CD4-positive, alpha-beta T cell (primary cell): ENCODE measurements at regions not wholly inside any gene's neighbourhood (a gene's known extent, or its start where the extent isn't known, plus 50 kb on each side); places are given as distances from the start of the nearest gene placed in this dataset.

ENCODE experiments used
- ATAC-seq: fragments of 200-7000 bp; cut with Tn5 transposase; one replicate; pipeline ENCODE4 v1.10.0; 2022; ENCODE audit warnings: mild to moderate bottlenecking; ENCODE audit not compliant: poor library complexity
- CTCF ChIA-PET: fragments of 350-600 bp; sonication (Branson Sonifier 250); formaldehyde crosslinking; loops from one replicate; lab custom pipeline; 2021; ENCODE audit warnings: antibody characterized with exemption, inconsistent platforms; lab: Charles Lee
- POLR2A ChIA-PET: fragments of 350-600 bp; sonication (Branson Sonifier 250); formaldehyde crosslinking; loops from one replicate; lab custom pipeline; 2021; ENCODE audit warnings: antibody characterized with exemption, inconsistent platforms; lab: Charles Lee
- DNase-seq, 14 experiments: peaks; one replicate each; pipeline ENCODE4 v3.0.0-alpha.2; 2013 to 2020; ENCODE audit warnings: mixed read lengths in 2 of 14
- H3K27ac ChIP-seq, 2 donors: one replicate each; pipeline versions ENCODE4 v1.5.1 to v1.7.0; 2013; ENCODE audit warnings: low read length in 2 of 2, low read depth in 1 of 2, mild to moderate bottlenecking in 1 of 2
- H3K27me3 ChIP-seq, 2 experiments: 1 replicate in 1 of 2; 2 replicates in 1 of 2; pipeline versions ENCODE4 v1.6.1 to v1.7.0; 2013; ENCODE audit warnings: low read length in 2 of 2, control low read depth in 1 of 2, mild to moderate bottlenecking in 1 of 2, moderate library complexity in 1 of 2; ENCODE audit not compliant: insufficient read depth in 2 of 2, control insufficient read depth in 1 of 2
- H3K36me3 ChIP-seq: one replicate; pipeline ENCODE4 v1.6.1; 2013; ENCODE audit warnings: low read length, control low read depth; ENCODE audit not compliant: insufficient read depth
- H3K4me1 ChIP-seq: one replicate; pipeline ENCODE4 v1.6.1; 2013; ENCODE audit warnings: low read length, control low read depth; ENCODE audit not compliant: insufficient read depth
- H3K4me3 ChIP-seq: one replicate; pipeline ENCODE4 v1.5.1; 2013; ENCODE audit warnings: mild to moderate bottlenecking, low read length, moderate library complexity
- H3K9me3 ChIP-seq, 2 experiments: 1 replicate in 1 of 2; 2 replicates in 1 of 2; pipeline versions ENCODE4 v1.6.1 to v1.7.0; 2013; ENCODE audit warnings: low read length in 2 of 2, mild to moderate bottlenecking in 2 of 2, control low read depth in 1 of 2, moderate library complexity in 1 of 2; ENCODE audit not compliant: control insufficient read depth in 1 of 2, insufficient read depth in 1 of 2
- H3K27ac Mint-ChIP-seq: one replicate; pipeline ENCODE4 v1.8.0; 2020; ENCODE audit warnings: mixed read lengths
- H3K27me3 Mint-ChIP-seq: one replicate; pipeline ENCODE4 v1.8.0; 2021; ENCODE audit warnings: mixed read lengths
- H3K36me3 Mint-ChIP-seq: one replicate; pipeline ENCODE4 v1.8.0; 2021; ENCODE audit warnings: low read depth, mixed read lengths
- H3K4me1 Mint-ChIP-seq: one replicate; pipeline ENCODE4 v1.8.0; 2021; ENCODE audit warnings: low read depth, mixed read lengths
- H3K4me3 Mint-ChIP-seq: one replicate; pipeline ENCODE4 v1.8.0; 2020; ENCODE audit warnings: mild to moderate bottlenecking, mixed read lengths
- H3K9me3 Mint-ChIP-seq: one replicate; pipeline ENCODE4 v1.8.0; 2020; ENCODE audit warnings: mixed read lengths
- intact Hi-C, 2 experiments: fragments of 100-400 bp; cut with DNase I in 1 of 2; cut with micrococcal nuclease in 1 of 2; formaldehyde crosslinking; loops; one replicate each; pipeline versions ENCODE4 v1.15.1 to v1.9.0; 2023 to 2025; cut with DNase I, micrococcal nuclease
- TF ChIP-seq, protein P1 (sequence below): fragments of 200-600 bp; IDR thresholded peaks from one replicate; pipeline ENCODE4 v1.8.0; 2022; ENCODE audit warnings: antibody characterized with exemption, mild to moderate bottlenecking

DNA sequence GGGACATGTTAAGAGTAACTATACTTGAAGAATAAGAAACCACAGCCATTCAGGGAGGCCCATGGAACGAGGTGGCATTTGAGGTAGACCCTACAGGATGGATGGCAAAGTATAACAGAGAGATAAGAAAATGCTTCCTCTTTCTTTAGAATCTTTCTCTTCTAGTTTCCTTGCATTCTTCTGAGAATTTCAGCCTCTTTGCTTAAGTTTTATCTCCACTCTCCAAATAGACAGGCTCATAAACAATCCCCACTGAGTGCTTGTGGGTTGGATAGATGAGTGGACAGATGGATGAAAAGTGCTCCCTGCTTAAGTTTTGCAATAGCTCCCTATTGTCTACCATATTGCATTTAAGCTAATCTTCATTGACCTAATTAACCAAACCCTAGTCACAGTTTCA is 103.7 kb downstream of the MEX3B start:
- Histone ChIP-seq H3K9me3 (peaks cover 0 to 11% of the 10 kb centered on the region in 2 experiments), H3K4me3 (no peak overlapping the region), H3K36me3 (no peaks in the 10 kb centered on the region), H3K27me3 (peaks cover 0 to 6% of the 10 kb centered on the region in 2 experiments), H3K27ac (no peak overlapping the region), H3K4me1 (no peaks in the 10 kb centered on the region)
- Mint-ChIP-seq H3K4me1 (no peaks in the 10 kb centered on the region), H3K4me3 (no peak overlapping the region), H3K9me3 (peaks cover 5% of the 10 kb centered on the region), H3K27me3 (peaks cover 9% of the 10 kb centered on the region), H3K36me3 (no peaks in the 10 kb centered on the region), H3K27ac (no peak overlapping the region)
- DNase-seq (no peak), ATAC-seq (no peak)
- POLR2A ChIA-PET: no interaction called here
- CTCF ChIA-PET: no interaction called here
- TF ChIP-seq, protein P1, sequence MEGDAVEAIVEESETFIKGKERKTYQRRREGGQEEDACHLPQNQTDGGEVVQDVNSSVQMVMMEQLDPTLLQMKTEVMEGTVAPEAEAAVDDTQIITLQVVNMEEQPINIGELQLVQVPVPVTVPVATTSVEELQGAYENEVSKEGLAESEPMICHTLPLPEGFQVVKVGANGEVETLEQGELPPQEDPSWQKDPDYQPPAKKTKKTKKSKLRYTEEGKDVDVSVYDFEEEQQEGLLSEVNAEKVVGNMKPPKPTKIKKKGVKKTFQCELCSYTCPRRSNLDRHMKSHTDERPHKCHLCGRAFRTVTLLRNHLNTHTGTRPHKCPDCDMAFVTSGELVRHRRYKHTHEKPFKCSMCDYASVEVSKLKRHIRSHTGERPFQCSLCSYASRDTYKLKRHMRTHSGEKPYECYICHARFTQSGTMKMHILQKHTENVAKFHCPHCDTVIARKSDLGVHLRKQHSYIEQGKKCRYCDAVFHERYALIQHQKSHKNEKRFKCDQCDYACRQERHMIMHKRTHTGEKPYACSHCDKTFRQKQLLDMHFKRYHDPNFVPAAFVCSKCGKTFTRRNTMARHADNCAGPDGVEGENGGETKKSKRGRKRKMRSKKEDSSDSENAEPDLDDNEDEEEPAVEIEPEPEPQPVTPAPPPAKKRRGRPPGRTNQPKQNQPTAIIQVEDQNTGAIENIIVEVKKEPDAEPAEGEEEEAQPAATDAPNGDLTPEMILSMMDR: no peak
- intact Hi-C loops: no loop called here

DNA sequence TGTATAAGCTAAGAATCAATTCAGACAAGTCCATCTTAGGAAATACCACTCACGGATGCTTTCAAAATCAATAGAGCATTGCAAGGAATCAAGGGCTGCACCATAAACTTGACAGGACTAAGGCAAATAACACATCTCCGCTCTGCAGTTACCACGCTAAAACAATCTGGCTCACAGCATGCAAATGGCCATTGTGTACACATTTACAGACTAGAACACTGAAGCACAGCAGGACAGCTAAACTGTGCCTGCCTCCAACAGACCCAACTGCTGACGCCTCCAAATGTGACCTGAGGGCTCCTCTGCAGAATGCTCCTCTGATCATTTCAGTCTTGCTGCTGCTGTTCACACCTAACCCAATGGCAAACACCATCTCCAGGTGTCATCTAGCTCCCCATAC is 104.3 kb downstream of the MEX3B start:
- Mint-ChIP-seq H3K36me3 (no peaks in the 10 kb centered on the region), H3K4me1 (no peaks in the 10 kb centered on the region), H3K4me3 (no peak overlapping the region), H3K9me3 (peaks cover 5% of the 10 kb centered on the region), H3K27me3 (peaks cover 9% of the 10 kb centered on the region), H3K27ac (no peak overlapping the region)
- Histone ChIP-seq H3K27me3 (peaks cover 0 to 6% of the 10 kb centered on the region in 2 experiments), H3K4me1 (no peaks in the 10 kb centered on the region), H3K9me3 (peaks cover 0 to 11% of the 10 kb centered on the region in 2 experiments), H3K36me3 (no peaks in the 10 kb centered on the region), H3K4me3 (no peak overlapping the region), H3K27ac (no peak overlapping the region)
- CTCF ChIA-PET: no interaction called here
- ATAC-seq (no peak), DNase-seq (no peak)
- TF ChIP-seq, protein P1: no peak
- intact Hi-C loops: no loop called here
- POLR2A ChIA-PET: no interaction called here

DNA sequence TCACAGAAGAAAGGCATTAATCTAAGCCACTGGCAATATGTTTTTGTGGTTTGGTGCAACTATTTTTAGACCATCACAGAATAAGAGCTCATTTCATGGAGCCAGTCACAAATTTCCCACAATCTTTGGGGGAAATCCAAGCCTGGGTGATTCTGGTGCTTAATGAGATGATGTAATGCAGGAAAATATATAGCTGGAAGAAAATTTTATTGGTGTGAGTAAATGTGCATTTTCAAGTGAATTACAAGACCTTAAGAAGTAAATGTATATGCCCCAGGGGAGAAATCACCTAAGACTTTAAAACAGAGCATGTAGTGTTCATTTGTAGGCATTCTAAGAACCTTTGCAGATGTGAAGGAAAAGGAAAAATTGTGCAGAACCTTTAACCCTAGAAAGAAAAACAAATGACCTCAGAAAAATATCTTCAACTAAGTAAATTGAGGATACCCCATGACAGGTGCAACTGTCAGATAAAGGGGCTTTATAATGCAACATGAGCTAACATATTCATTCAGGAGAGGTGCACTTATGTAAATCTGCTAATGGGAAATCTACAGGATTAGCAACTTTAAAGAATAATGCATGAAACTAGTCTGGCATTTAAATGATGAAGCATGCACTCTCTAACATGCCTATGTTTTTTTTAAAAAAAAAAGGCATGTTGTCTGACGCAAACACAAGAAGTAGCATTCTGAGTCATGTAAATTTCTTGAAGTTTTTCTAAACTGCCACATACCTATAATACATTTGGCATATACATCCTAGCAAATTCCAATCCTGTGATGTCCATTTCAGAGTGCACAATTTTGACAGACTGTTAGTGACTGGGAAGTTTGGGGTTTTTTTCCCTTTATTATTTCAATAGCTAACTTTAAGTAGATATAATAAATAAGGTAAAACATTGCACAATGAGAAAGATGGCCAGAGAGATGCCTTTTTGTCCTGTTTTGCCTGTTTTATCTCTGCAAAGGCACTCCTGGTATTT is 105.1 kb downstream of the MEX3B start:
- POLR2A ChIA-PET: no interaction called here
- Mint-ChIP-seq H3K4me1 (no peaks in the 10 kb centered on the region), H3K4me3 (no peak overlapping the region), H3K36me3 (no peaks in the 10 kb centered on the region), H3K27me3 (peaks cover 9% of the 10 kb centered on the region), H3K9me3 (peaks cover 5% of the 10 kb centered on the region), H3K27ac (no peak overlapping the region)
- H3K4me1 ChIP-seq: no peaks in the 10 kb centered on the region
- H3K36me3 ChIP-seq: no peaks in the 10 kb centered on the region
- peaks cover 0 to 11% of the 10 kb centered on the region in 2 experiments for H3K9me3 ChIP-seq
- no peak overlapping the region for H3K27ac ChIP-seq
- peaks cover 0 to 6% of the 10 kb centered on the region in 2 experiments for H3K27me3 ChIP-seq
- DNase-seq (no peak), ATAC-seq (no peak)
- CTCF ChIA-PET: no interaction called here
- no peak overlapping the region for H3K4me3 ChIP-seq
- TF ChIP-seq, protein P1: no peak
- intact Hi-C loops: no loop called here
